HG02870 (cell line): ENCODE measurements at regions not wholly inside any gene's neighbourhood (a gene's known extent, or its start where the extent isn't known, plus 50 kb on each side); places are given as distances from the start of the nearest gene placed in this dataset.
A peak's percentile ranks its signal among the peaks of the same experiment; 100 is the strongest.

Experiments
- ATAC-seq: cut with Tn5 transposase; IDR thresholded peaks from one replicate; pipeline ENCODE4 v1.9.1; 2021; ENCODE audit warnings: mild to moderate bottlenecking, moderate library complexity; ENCODE audit not compliant: unreplicated experiment

- peak; percentile 99 for ATAC-seq
These were observed 622.0 kb downstream of the PYDC2 start for GRCh38 chr3:192082730-192083660.
